NCI-H345 treated with DMSO at 0.1 percent for 48 hours (cell line): ENCODE measurements at regions not wholly inside any gene's neighbourhood (a gene's known extent, or its start where the extent isn't known, plus 50 kb on each side); places are given as distances from the start of the nearest gene placed in this dataset.
"Not testable (repeated sequence)": the region's sequence is repeated elsewhere in the genome, so short reads cannot be mapped to it uniquely, and the experiment has no call there.

Experiments used
- DNase-seq: peaks from one replicate; lab custom pipeline; 2025; ENCODE audit not compliant: unreplicated experiment; lab: John Stamatoyannopoulos, UW

- DNase-seq = no peak
Observed at GRCh38 chr12:104906695-104907094, 51.4 kb downstream of the SLC41A2 start.

- DNase-seq = not testable (repeated sequence)
Observed at GRCh38 chr12:104905446-104905845, 52.6 kb downstream of the SLC41A2 start.

- DNase-seq = no peak
Observed at GRCh38 chr12:104903648-104904423, 54.3 kb downstream of the SLC41A2 start.

GRCh38 chr12:104902125-104902524 is 56.0 kb downstream of the SLC41A2 start:
- DNase-seq = no peak

GRCh38 chr12:104896710-104897109 is 61.4 kb downstream of the SLC41A2 start:
- DNase-seq = no peak

GRCh38 chr12:104896146-104896545 is 61.9 kb downstream of the SLC41A2 start:
- DNase-seq = no peak

GRCh38 chr12:104895415-104895814 is 62.7 kb downstream of the SLC41A2 start:
- no peak for DNase-seq

GRCh38 chr12:104890476-104891096 is 67.5 kb downstream of the SLC41A2 start:
- DNase-seq = no peak

- no peak for DNase-seq
Observed at GRCh38 chr12:104889735-104890134, 68.4 kb downstream of the SLC41A2 start.

- no peak for DNase-seq
Observed at GRCh38 chr12:104888892-104889291, 69.2 kb downstream of the SLC41A2 start.

- no peak for DNase-seq
Observed at GRCh38 chr12:104888481-104888880, 69.6 kb downstream of the SLC41A2 start.

GRCh38 chr12:104887452-104887851 is 70.6 kb downstream of the SLC41A2 start:
- no peak for DNase-seq

GRCh38 chr12:104886418-104887401 is 71.4 kb downstream of the SLC41A2 start:
- DNase-seq = peak; percentile 4

- not testable (repeated sequence) for DNase-seq
Observed at GRCh38 chr12:104878858-104879257, 79.2 kb downstream of the SLC41A2 start.

GRCh38 chr12:104877103-104877705 is 80.9 kb downstream of the SLC41A2 start:
- DNase-seq = peak; percentile 36

GRCh38 chr12:104873374-104873773 is 84.7 kb downstream of the SLC41A2 start:
- DNase-seq = no peak

- no peak for DNase-seq
Observed at GRCh38 chr12:104870797-104871196, 87.3 kb downstream of the SLC41A2 start.

- no peak for DNase-seq
Observed at GRCh38 chr12:104866291-104866690, 91.8 kb downstream of the SLC41A2 start.

GRCh38 chr12:104865080-104865479 is 93.0 kb downstream of the SLC41A2 start:
- no peak for DNase-seq

- no peak for DNase-seq
Observed at GRCh38 chr12:104864668-104865067, 93.4 kb downstream of the SLC41A2 start.
